NCI-H1694 treated with DMSO at 0.1 percent for 48 hours (cell line): ENCODE measurements at regions not wholly inside any gene's neighbourhood (a gene's known extent, or its start where the extent isn't known, plus 50 kb on each side); places are given as distances from the start of the nearest gene placed in this dataset.
"Not testable (repeated sequence)": the region's sequence is repeated elsewhere in the genome, so short reads cannot be mapped to it uniquely, and the experiment has no call there.

ENCODE experiments used
- DNase-seq: peaks from one replicate; lab custom pipeline; 2025; lab: John Stamatoyannopoulos, UW

DNA sequence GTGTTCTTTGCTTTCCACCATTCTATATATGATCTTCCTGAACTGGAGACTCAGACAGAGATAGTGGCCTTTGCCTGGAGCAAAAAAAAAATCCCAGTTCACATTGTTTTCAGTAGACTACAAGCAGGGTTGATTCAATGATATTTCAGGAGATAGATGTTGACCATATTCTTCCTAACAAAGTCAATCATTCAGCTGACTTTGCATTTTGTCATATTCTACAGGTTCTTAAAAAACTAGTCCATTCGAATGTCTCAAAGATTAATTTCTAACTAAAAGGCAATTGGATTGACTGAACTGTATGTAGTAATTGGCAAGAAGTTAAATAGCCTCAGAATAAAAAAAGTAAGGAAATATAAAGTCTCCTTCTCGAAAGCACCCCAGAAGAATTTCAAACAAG lies 479.5 kb downstream of the NKX6-1 start:
- no peak for DNase-seq

DNA sequence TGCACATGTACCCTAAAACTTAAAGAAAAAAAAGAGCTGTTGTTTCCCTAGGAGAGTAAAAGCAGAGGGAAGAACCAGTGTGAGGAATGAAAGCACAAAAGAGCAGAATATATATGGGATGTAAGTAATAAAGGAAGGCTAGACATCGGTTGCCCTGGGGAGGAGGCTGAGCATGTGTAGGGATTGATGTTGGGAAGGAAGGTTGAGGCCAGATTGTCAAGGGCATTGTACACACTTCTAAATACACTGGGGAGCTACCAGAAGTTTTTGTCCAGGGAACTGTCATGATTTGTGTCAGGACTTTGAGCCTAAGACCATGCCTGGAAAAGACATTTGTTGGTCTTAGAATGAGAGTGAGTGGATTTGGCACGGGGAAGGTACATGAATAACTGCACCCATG lies 467.1 kb downstream of the GPAT3 start:
- DNase-seq: no peak

DNA sequence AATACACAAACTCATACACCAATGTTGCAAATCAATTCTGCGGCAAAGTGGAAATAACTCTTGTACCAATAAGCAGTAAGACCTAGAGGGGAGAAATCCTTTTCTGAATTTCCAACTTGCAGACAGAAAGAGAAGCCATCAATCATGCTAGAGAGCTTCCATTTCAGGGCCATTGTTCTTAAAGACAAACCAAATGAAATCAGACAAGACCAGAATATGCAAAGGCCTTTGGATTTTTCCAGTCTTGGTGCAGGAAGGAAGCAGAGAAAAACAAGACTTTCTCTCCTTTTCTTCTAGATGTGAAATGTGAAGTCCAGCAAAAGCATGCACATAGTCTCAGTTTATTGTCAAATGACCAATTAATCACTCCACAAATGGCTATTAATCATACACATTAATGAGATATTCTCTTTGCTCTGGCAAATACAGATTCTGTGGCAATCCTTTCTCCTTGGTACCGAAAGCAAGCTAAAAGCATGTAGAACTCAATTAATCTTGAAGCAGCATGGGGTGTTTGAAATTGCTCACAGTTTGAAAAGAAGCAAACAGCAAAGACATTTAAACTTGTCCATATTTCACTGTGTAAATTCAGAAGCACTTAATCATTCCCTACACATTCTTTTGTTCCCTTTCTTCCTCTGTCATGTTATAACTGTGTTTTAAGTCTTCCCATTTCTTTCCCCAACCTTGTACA lies 466.1 kb downstream of the GPAT3 start:
- no peak for DNase-seq

DNA sequence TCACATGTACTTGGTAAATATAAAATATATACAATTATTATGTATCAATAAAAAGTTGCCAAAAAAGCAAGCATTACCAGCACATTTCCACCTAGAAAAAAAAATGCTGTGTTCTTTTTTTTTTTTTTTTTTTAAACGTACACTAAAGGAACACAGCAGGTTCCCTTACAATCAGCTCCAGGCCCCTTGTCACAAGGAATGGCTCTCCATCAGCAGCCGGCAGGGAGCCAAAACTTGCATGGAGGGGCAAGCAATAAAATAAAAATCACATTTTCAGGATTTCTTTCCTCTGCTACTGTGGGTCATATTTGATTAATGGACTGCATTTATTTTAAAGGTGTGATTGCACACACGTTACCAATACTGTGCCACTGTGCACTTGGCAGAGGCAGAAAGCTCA lies 460.3 kb downstream of the GPAT3 start:
- DNase-seq: no peak

DNA sequence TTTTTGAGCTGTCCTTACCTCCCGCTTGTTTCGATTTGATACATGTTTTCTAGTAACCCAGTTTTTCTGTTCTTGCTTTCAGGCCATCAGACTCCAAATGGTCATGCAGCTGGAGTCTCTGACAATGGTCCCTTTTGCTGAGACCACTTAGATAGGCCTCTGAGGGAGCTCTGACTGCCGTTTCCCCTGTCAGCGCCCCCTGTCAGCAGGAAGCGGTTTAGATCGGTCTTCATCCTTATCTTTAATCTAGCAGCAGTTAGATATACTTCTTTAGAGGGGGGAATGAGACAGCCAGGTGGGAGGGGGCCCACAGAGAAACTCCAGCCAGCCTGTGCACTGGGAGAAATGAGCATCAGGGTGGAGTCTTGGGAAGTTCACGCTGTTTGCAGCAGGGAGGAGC lies 457.9 kb downstream of the GPAT3 start:
- no peak for DNase-seq

DNA sequence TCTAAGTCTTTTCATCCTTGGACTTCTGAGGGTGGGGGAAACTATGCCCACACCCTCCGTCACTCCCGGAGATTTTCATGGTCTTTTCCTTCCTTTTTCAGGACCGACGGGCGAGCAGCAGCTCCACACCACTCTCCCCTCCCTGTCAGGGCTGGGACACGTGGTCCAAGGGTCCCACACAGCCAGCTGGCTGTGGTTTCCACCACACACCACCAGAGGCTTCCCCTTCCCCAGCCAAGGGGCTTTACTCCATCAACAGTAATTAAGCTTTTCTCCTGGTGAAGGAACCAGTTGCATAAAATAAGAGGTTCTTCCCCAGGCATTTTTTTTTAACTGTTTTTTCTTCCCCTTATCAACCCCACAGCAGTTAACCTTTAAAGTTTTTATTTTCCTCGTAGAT lies 453.9 kb downstream of the GPAT3 start:
- DNase-seq: no peak

DNA sequence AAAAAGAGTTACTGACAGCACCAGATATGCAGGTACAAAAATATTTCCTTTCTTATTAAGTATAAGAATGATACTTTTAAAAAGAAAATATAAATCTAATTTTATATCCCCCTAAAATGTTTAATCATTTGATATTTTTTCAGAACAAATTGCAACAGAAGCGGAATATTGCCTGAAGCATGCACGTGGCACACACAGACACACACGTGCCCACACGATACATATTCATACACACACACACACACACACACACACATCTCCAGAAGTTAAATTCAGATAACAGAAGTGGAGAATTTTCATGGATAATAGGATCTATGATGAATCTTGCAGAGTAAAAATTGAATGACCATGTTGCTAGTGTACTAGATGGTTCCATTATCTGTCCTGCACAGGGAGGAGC lies 445.2 kb downstream of the GPAT3 start:
- DNase-seq: no peak

DNA sequence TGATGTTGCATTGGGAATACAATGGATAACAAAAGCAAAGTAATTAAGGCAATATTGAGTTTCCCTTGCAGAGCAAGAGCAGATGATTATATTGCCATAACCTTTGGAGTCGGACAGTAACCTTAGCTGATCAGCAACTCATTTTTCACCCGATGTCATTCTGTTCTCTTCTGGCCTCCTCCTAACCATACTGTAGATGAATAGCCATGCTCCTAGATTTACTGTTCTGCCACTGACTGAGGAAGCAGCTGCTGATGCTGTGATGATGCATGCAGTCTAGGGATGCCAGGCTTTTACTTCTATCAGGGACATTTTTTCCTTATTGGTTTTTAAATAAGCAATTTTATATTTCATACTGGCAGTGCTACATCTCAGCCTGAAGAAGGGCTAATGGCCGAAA lies 443.9 kb downstream of the GPAT3 start:
- DNase-seq: no peak

DNA sequence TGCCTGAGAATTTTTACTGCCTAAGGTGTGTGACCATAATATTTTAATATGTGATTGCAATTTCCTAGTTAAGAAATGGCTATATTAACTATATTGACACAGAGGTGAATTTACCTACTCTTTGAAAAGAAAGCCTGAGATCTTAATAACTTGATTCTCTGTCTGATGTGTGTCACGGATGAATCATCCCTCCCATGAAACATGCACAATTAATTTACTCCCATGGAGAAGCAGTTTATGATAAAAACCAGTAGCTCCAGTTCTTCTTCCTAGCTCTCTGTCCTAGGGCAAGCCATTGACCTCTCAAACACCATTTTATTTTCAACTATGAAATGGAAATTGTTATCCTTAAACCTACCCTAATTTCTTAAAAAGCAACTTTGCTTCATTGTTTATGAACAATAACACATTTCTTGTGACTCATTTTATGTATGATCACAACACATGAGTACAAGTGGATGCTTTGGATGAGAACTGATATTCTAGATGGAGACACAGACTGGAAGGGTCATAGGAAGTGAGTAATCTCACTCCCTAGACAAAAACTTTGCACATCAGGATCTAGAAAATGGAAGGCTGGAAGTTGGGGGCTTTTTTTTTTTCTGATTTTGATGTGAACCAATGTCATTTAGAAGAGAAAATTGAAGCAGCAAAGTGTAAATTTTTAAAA lies 438.3 kb downstream of the GPAT3 start:
- no peak for DNase-seq

DNA sequence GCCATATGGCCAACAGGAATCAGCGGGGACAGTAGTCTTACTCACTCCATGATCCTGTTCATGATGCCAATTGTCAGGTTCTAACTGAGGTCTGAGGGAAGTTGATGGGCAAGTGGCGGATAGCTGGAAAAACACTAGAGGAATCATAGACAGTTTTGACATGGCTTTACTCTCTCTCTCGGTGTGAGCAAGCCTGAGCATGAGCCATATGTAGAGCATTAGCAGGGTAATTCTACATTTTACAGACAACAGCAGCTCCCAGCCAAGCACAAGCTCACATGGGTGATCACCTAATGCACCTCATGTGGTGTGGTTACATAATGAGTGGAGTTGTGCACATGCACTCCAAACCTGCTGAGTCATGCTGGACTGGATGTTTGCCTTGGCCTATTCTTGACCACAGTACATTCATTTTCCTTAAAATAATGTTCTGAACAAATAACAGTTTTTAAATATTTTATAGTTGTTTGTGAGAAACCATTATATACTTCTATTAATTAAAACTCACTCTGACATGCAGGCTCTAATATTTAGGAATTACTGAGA lies 429.2 kb downstream of the GPAT3 start:
- no peak for DNase-seq

DNA sequence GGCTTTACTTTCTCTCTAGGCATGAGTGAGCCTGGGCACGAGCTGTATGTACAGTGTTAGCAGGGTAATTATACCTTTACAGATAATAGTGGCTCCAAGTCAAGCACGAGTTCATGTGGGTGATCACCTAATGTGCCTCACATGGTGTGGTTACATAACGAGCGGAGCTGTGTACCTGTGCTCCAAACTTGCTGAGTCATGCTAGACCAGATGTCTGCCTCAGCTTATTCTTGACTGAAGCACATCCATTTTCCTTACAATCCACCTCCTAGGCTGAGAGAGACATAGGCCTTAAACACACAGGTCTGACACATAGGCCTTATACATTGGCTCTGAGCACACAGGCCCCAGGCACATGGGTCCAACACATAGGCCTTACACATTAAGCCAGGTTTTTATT lies 426.6 kb downstream of the GPAT3 start:
- no peak for DNase-seq

DNA sequence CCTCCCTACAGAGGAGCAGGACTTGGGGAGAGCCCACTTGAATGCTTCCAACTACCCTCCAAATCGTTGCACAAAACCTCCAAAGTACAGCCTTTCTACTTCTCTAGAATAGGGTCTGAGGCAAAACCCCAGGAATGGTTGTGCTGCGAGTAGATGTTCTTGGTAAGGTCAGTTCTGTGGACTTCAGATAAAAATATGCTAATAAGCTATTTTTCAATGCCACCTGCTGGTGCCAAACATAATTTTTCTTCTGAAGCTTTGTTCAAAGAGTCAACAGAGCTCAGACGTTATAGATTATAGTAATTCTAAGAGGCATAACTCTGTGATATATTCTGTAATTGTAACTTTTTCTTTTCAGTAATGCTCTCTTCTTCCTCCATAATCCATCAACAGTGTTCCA lies 425.7 kb downstream of the GPAT3 start:
- DNase-seq: no peak

DNA sequence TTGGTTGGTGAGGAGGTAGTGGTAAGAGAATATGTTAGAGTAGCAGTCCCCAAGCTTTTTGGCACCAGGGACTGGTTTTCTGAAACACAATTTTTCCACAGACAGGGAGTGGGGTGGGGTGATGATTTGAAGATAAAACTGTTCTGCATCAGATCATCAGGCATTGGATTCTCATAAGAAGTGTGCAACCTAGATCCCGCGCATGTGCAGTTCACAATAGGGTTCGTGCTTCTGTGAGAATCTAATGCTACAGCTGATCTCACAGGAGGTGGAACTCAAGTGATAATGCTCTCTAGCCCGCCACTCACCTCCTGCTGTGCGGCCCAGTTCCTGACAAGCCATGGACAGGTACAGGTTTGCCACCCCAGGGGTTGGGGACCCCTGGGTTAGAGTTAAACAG lies 423.3 kb downstream of the GPAT3 start:
- DNase-seq: no peak

DNA sequence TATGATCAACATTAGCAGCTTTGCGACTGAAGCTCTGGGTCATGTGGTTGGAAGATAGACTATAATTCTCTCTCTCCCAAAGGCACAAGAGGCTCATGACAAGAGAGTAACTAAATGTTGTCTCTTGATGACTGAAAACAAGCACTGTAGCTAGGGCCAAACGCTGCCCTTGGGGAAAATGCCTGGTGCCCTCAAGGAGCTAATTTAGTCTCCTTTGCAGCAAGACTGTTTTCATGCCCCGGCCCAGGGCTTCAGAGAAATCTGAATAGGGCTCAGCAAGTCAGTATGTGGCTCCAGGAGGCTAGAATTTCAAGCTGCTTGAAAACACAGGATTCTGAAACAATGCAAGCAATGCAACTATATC lies 411.9 kb downstream of the GPAT3 start:
- DNase-seq: no peak

DNA sequence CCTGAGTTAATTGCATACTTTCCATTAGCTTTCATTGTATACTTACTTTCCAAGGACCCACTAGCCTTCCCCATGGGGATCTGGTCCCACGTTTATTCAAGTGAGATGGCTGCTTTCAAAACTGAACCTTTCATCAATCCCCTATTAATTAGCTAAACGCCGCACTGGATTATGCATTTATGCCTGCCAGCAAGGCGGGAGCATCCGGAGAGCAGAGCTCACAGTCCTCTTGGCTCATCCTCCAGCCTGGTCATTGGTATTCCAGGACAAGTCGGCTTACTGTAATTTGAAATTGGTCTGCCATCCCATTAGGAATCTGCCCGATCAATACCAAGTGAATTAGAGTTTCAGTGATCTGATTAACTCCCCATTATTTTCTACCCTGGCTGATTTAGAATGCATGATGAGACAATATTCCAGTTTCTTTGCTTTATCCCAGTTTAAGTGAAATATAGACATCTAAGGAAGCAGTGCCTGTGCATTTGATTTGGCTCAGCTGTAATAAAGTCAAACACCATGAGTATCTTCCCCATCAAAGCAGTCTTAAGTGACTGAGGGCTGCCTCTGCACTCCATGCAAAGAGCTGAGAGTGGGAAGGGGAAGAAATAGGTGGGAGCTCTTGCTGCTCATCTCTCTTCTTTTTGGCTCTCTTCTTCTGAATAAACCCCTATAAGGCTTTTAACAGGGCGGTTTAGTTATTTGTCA lies 411.4 kb downstream of the GPAT3 start:
- DNase-seq: no peak

DNA sequence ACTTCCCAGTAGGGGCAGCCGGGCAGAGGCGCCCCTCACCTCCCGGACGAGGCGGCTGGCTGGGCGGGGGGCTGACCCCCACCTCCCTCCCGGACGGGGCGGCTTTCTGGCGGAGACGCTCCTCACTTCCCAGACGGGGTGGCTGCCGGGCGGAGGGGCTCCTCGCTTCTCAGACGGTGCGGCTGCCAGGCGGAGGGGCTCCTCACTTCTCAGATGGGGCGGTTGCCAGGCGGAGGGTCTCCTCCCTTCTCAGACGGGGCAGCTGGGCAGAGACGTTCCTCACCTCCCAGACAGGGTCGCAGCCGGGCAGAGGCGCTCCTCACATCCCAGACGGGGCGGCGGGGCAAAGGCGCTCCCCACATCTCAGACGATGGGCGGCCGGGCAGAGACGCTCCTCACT lies 407.8 kb downstream of the GPAT3 start:
- not testable (repeated sequence) for DNase-seq

DNA sequence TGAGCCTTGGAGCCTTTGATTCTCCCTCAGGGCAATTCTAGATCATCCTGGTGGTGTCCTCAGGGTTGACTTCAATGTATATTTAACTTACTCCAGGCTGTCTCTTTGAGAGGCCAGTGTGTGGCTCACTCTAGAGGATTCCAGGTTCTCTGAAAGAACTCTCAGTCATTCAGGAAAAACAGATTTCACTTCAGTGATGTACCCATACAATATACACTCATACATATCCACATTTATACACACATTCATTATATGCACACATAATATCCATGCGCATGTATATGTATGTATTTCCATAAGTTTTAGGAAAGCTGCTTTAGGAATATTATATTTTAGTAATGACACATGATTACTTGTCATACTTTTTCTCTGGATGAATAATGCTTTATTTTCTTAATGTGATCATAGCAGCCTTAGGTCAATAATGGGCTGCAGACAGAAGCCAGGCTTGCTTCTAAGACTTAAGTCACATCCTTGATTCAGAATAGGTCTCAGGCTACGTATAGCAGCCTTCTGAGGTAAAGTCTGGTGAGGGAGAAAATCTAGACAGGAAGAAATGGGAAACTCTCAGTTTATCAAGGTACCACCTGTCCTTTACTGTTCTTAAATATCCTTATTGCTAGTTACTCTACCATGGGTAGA lies 397.0 kb downstream of the GPAT3 start:
- no peak for DNase-seq

DNA sequence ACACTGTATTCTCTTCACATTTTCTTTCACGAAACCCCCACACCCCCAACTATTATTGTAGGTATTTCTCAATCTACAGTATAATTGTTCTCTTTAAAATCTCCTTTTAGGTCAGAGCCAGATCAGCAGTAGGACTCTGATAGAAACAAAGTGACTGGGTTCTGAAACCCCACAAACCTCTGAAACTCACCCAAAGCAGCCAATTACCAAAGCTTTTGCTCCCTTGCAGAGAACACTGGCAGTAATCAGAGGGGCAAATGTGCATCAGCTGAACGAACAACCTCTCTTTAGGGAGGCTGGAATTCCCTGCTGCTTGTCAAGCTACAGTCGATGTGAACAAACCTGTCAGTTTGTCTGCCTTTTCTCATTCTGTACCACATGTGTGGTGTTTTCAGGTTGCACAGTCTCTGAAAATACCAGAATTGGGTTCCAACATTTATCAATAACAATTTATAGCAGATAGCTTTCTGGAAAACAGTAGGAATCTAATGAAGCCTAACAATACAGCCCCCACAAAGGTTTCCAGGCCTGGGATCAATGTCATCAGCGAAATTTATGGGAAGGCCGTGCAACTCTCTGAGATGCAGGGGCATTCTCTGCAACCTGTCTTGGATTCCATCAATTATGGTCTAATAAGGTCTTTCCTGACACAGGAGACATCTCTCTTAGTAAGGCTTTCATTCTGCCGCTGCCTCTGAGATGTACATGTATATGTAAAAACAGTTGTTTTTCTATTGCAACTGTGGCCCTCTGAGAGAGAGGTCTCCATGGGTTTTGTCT lies 395.9 kb downstream of the GPAT3 start:
- no peak for DNase-seq

DNA sequence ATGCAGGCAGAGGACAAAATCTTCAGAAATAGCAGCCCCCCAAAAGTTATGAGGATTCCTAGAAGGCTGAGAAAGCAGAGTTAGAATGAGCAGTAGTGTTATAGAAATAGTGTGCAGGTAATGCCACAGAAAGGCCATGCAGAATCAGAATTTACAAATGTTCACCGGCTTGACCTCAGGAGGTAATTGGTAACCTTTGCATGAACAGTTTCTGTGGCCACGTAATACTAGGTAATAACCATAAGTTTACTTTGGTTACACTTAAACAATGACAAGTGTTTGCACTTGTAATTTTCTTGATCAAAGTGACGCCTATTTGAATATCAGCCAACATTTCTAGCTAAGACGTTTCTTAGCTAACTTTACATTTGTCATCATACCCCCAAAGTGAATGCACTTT lies 393.6 kb downstream of the GPAT3 start:
- no peak for DNase-seq

DNA sequence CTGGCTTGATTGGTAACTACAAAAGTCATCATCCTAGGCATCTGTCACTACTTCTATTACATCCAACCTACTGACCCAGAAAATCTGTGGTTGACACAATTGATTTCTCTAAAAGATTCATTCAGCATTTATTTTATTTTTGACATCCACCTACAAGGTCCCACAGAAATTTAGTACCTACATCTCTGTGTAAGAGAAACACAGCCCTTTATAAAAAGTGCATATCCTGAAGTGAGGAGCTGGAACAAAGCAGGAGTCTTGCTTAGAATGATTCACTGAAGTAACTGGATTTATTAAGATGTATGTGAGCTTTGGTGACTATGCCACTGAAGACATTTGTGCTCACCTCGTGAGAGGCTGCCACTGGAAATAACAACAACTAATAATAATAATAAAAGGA lies 391.0 kb downstream of the GPAT3 start:
- no peak for DNase-seq

DNA sequence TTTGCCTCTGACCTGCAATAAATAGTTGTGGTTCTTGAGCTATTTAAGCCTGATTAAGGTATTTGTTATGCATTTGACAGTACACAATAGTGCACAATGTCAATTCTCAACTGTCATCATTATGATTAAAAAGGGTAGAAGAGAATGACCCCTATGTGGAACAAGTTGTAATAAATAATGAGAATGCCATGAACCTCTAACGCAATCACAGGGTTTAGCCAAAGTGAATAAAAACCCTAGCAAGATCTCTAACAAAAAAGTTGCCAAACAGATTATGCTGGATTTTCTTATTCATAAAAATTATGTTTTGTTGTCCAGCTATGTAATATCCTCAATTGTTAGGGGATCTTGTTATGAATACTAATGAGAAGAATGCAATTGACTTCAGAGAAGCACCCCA lies 387.4 kb downstream of the GPAT3 start:
- no peak for DNase-seq

DNA sequence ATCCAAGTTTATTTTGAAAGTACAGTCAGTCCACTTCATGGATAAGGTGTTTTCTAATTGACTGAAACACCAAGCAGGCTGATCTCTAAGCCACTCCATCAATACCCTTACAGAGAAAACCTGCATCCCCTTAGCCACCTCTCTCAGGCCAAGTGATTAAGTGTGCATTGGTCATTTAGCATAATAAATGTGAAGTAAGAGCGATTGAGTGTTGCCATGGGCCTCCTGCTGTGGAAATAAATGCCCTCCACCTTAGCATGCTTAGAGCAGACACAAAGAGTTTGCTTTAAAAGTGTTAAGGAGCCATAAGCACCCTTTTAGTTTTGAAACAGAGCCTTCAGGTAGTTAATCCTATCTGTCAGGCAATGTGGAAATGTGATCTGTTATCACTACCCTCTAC lies 386.5 kb downstream of the GPAT3 start:
- no peak for DNase-seq
